AG09319 (cell line): ENCODE measurements at regions not wholly inside any gene's neighbourhood (a gene's known extent, or its start where the extent isn't known, plus 50 kb on each side); places are given as distances from the start of the nearest gene placed in this dataset.
"Not testable (repeated sequence)": the region's sequence is repeated elsewhere in the genome, so short reads cannot be mapped to it uniquely, and the experiment has no call there.

ENCODE experiments used
- DNase-seq: peaks from one replicate; pipeline ENCODE4 v3.0.0-alpha.2; 2010; ENCODE audit warnings: low read depth; ENCODE audit errors: extremely low read depth
- CTCF ChIP-seq: IDR thresholded peaks from 2 replicates; pipeline ENCODE4 v1.5.1; 2011; ENCODE audit warnings: low read depth, mild to moderate bottlenecking, inconsistent platforms, low read length, moderate library complexity

GRCh38 chr4:186861317-186861716 is 137.7 kb upstream of the FAT1 start:
- TF ChIP-seq CTCF, result no peak
- DNase-seq, result no peak

- no peak for TF ChIP-seq CTCF
- no peak for DNase-seq
These were observed 148.2 kb upstream of the FAT1 start for GRCh38 chr4:186871856-186872255.

GRCh38 chr4:186873095-186873494 is 149.4 kb upstream of the FAT1 start:
- DNase-seq, result not testable (repeated sequence)

GRCh38 chr4:186875476-186875875 is 151.8 kb upstream of the FAT1 start:
- TF ChIP-seq CTCF, result no peak
- no peak for DNase-seq

GRCh38 chr4:186876961-186877626 is 153.4 kb upstream of the FAT1 start:
- no peak for DNase-seq
- TF ChIP-seq CTCF, result no peak

GRCh38 chr4:186878203-186878776 is 154.6 kb upstream of the FAT1 start:
- no peak for TF ChIP-seq CTCF
- no peak for DNase-seq

- no peak for TF ChIP-seq CTCF
- no peak for DNase-seq
These were observed 158.0 kb upstream of the FAT1 start for GRCh38 chr4:186881521-186882220.
